ENCODE measurements at regions not wholly inside any gene's neighbourhood (a gene's known extent, or its start where the extent isn't known, plus 50 kb on each side); places are given as distances from the start of the nearest gene placed in this dataset.

DNA sequence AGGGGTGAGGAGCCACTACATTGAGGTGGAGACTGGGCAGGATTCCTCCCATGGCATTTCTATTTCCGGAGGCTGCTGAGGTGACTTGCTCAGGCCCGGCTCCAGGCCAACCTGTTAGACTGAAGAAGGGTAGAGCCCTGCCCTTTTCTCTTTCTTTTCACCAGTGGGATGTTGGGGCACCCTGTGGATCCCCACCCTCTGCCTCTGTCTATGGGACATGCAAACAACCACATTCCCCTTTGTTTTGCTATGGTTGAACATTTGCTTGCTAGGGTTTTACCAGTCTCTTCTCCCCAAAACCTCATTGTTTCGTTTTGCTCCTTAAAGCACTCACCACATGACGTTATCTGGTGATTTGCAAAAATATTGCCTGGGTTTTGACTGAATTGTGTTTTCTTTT, 183.3 kb downstream of the ARL4C start:
- H3K9me3 ChIP-seq (ENCODE audit: low read length): no peaks in the 10 kb centered on the region
- WGBS (ENCODE audit: low lambda C conversion rate): 36% methylated on average over 4 of the region's 4 CpGs
- CTCF ChIA-PET (ENCODE audit: low intra/inter-chr PET ratio, low total read pairs): no interaction called here
- DNase-seq (ENCODE audit: low spot score) (no peak), FAIRE-seq (no peak), ATAC-seq (no peak)
- no peaks in the 10 kb centered on the region for H3K79me2 ChIP-seq (ENCODE audit: insufficient read depth, low read length)
- no peaks in the 10 kb centered on the region for H3K4me1 ChIP-seq (ENCODE audit: insufficient read depth, low read length)
- no peak overlapping the region for H3K4me3 ChIP-seq (replicated peaks in 1 of 3; ENCODE audit: insufficient read depth in 1 of 3, low read depth in 2 of 3, low read length in 3 of 3)
- H3K27ac ChIP-seq (ENCODE audit: extremely low read length, insufficient read depth, low read length): no peak overlapping the region
- peaks cover 0 to 7% of the 10 kb centered on the region in 2 experiments; a peak in 2 of 5 replicates for H3K27me3 ChIP-seq (ENCODE audit: control insufficient read depth in 1 of 2, insufficient read depth in 2 of 2, low read length in 2 of 2)
- H4K20me1 ChIP-seq (ENCODE audit: insufficient read depth, low read length): no peaks in the 10 kb centered on the region
- POLR2A ChIA-PET: no interaction called here
- TF ChIP-seq, protein P1, sequence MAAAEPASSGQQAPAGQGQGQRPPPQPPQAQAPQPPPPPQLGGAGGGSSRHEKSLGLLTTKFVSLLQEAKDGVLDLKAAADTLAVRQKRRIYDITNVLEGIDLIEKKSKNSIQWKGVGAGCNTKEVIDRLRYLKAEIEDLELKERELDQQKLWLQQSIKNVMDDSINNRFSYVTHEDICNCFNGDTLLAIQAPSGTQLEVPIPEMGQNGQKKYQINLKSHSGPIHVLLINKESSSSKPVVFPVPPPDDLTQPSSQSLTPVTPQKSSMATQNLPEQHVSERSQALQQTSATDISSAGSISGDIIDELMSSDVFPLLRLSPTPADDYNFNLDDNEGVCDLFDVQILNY (CRISPR knock-in tag; conservative IDR thresholded peaks at IDR 0.05): no peak
- TF ChIP-seq, protein P2, sequence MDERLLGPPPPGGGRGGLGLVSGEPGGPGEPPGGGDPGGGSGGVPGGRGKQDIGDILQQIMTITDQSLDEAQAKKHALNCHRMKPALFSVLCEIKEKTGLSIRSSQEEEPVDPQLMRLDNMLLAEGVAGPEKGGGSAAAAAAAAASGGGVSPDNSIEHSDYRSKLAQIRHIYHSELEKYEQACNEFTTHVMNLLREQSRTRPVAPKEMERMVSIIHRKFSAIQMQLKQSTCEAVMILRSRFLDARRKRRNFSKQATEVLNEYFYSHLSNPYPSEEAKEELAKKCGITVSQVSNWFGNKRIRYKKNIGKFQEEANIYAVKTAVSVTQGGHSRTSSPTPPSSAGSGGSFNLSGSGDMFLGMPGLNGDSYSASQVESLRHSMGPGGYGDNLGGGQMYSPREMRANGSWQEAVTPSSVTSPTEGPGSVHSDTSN (CRISPR knock-in tag; IDR thresholded peaks at IDR 0.05): no peak
- TF ChIP-seq, protein P3, sequence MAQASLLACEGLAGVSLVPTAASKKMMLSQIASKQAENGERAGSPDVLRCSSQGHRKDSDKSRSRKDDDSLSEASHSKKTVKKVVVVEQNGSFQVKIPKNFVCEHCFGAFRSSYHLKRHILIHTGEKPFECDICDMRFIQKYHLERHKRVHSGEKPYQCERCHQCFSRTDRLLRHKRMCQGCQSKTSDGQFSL (CRISPR knock-in tag; IDR thresholded peaks at IDR 0.05): no peak
- TF ChIP-seq, protein P4, sequence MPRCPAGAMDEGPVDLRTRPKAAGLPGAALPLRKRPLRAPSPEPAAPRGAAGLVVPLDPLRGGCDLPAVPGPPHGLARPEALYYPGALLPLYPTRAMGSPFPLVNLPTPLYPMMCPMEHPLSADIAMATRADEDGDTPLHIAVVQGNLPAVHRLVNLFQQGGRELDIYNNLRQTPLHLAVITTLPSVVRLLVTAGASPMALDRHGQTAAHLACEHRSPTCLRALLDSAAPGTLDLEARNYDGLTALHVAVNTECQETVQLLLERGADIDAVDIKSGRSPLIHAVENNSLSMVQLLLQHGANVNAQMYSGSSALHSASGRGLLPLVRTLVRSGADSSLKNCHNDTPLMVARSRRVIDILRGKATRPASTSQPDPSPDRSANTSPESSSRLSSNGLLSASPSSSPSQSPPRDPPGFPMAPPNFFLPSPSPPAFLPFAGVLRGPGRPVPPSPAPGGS (CRISPR knock-in tag; IDR thresholded peaks at IDR 0.05): no peak
- TF ChIP-seq ZNF432 (CRISPR knock-in tag; IDR thresholded peaks at IDR 0.05; ENCODE audit: borderline replicate concordance) (no peak), ZNF703 (CRISPR knock-in tag; IDR thresholded peaks at IDR 0.05; ENCODE audit: borderline replicate concordance) (no peak)
- TF ChIP-seq, protein P5, sequence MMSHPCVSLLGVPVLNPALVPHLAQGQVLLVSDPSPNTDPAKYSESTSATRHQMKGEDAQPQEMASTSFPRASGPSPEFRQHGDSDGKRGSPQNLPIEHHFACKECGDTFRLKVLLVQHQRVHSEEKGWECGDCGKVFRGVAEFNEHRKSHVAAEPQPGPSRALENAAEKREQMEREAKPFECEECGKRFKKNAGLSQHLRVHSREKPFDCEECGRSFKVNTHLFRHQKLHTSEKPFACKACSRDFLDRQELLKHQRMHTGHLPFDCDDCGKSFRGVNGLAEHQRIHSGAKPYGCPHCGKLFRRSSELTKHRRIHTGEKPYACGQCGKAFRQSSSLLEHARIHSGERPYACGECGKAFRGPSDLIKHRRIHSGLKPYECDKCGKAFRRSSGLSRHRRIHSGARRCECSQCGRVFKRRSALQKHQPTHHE (CRISPR knock-in tag; IDR thresholded peaks at IDR 0.05; ENCODE audit: borderline replicate concordance): no peak
- TF ChIP-seq, protein P6, sequence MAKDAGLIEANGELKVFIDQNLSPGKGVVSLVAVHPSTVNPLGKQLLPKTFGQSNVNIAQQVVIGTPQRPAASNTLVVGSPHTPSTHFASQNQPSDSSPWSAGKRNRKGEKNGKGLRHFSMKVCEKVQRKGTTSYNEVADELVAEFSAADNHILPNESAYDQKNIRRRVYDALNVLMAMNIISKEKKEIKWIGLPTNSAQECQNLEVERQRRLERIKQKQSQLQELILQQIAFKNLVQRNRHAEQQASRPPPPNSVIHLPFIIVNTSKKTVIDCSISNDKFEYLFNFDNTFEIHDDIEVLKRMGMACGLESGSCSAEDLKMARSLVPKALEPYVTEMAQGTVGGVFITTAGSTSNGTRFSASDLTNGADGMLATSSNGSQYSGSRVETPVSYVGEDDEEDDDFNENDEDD (CRISPR knock-in tag; IDR thresholded peaks at IDR 0.05; ENCODE audit: borderline replicate concordance): no peak
- H3K4me2 ChIP-seq (ENCODE audit: low read depth, low read length): no peak overlapping the region
- in situ Hi-C loops (cut with HindIII; ENCODE audit: extremely low pct_ligation_motif_present, low pct_unique_long_range_greater_than_20kb): no loop called here
- no peak overlapping the region for H2AFZ ChIP-seq (ENCODE audit: low read length)
- intact Hi-C loops (cut with micrococcal nuclease; ENCODE audit: unreplicated experiment): no loop called here
- no peaks in the 10 kb centered on the region for H3K36me3 ChIP-seq (replicated peaks in 1 of 2; ENCODE audit: control insufficient read depth in 1 of 2, insufficient read depth in 2 of 2, low read length in 2 of 2)
- H3K9ac ChIP-seq (ENCODE audit: insufficient read depth, low read depth, low read length): no peak overlapping the region
- no TSS peak for BruUV-seq (replicated peaks)

Data from HepG2 (cell line).